Neural progenitor cell (in vitro differentiated cells): ENCODE measurements at regions not wholly inside any gene's neighbourhood (a gene's known extent, or its start where the extent isn't known, plus 50 kb on each side); places are given as distances from the start of the nearest gene placed in this dataset.

ENCODE experiments used
- EZH2phosphoT487 ChIP-seq: fragments of 200-600 bp; sonication (generic); IDR thresholded peaks from 2 replicates; pipeline ENCODE4 v1.6.1; 2017; ENCODE audit warnings: antibody characterized with exemption
- TF ChIP-seq, protein P1 (sequence below): fragments of 200-600 bp; sonication (generic); IDR thresholded peaks from 2 replicates; pipeline ENCODE4 v1.5.1; 2017; ENCODE audit warnings: antibody characterized with exemption, mild to moderate bottlenecking

DNA sequence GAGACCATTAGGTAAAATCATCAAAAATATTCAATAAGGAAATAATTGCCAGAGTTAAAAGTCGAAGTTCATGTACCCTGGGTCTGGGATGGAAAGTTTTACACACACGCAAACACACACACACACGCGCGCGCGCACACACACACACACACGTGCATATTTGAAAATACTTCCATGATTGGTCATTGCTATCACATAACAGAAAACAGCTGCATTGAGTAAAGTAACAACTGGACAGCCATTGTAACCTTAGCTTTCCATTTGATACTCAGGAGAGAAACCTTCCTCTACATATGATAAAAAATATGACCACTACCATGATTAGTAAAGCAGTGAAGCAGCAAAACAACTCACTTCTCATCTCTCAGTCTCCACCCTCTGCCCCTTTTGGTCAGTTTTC lies 490.0 kb upstream of the SGCG start:
- TF ChIP-seq, protein P1, sequence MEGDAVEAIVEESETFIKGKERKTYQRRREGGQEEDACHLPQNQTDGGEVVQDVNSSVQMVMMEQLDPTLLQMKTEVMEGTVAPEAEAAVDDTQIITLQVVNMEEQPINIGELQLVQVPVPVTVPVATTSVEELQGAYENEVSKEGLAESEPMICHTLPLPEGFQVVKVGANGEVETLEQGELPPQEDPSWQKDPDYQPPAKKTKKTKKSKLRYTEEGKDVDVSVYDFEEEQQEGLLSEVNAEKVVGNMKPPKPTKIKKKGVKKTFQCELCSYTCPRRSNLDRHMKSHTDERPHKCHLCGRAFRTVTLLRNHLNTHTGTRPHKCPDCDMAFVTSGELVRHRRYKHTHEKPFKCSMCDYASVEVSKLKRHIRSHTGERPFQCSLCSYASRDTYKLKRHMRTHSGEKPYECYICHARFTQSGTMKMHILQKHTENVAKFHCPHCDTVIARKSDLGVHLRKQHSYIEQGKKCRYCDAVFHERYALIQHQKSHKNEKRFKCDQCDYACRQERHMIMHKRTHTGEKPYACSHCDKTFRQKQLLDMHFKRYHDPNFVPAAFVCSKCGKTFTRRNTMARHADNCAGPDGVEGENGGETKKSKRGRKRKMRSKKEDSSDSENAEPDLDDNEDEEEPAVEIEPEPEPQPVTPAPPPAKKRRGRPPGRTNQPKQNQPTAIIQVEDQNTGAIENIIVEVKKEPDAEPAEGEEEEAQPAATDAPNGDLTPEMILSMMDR, result no peak
- TF ChIP-seq EZH2phosphoT487, result no peak
